Prostate gland (tissue), 2 donors: ENCODE measurements at regions not wholly inside any gene's neighbourhood (a gene's known extent, or its start where the extent isn't known, plus 50 kb on each side); places are given as distances from the start of the nearest gene placed in this dataset.

ENCODE experiments used
- POLR2A ChIP-seq: fragments of 450-650 bp; IDR thresholded peaks from one replicate; pipeline ENCODE4 v1.6.1; 2016; ENCODE audit warnings: antibody characterized with exemption, mild to moderate bottlenecking
- POLR2AphosphoS5 ChIP-seq: sonication (generic); formaldehyde crosslinking; IDR thresholded peaks from one replicate; pipeline ENCODE4 v1.6.1; 2017; ENCODE audit warnings: antibody characterized with exemption
- TF ChIP-seq, protein P1 (sequence below), 4 experiments: fragments of 200-600 bp in 2 of 4; fragments of 450-650 bp in 2 of 4; sonication (generic) in 2 of 4; IDR thresholded peaks; 1 replicate in 3 of 4; 2 replicates in 1 of 4; pipeline ENCODE4 v1.5.1; 2016 to 2019; ENCODE audit warnings: antibody characterized with exemption in 4 of 4, mild to moderate bottlenecking in 2 of 4, moderate library complexity in 2 of 4

DNA sequence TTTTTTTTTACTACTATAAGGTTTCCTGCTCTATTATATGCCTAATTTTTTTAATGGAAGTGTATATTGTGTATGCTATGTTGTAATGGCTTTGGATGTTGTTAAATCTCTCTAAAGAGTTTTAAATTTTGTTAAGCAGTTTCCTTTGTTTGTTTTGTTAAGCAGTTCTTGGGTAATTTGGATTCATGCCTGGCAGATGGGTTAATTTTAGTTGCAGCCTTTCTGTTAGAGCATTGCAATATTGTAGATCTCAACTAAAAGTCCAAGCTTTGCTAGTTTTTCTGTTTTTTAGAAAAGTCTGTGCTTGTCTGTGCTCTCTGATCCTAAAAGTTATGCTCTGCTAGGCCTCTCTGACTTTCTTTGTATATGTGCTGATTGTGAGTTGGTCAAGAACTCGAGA is 1229.0 kb upstream of the NRXN1 start:
- TF ChIP-seq, protein P1, sequence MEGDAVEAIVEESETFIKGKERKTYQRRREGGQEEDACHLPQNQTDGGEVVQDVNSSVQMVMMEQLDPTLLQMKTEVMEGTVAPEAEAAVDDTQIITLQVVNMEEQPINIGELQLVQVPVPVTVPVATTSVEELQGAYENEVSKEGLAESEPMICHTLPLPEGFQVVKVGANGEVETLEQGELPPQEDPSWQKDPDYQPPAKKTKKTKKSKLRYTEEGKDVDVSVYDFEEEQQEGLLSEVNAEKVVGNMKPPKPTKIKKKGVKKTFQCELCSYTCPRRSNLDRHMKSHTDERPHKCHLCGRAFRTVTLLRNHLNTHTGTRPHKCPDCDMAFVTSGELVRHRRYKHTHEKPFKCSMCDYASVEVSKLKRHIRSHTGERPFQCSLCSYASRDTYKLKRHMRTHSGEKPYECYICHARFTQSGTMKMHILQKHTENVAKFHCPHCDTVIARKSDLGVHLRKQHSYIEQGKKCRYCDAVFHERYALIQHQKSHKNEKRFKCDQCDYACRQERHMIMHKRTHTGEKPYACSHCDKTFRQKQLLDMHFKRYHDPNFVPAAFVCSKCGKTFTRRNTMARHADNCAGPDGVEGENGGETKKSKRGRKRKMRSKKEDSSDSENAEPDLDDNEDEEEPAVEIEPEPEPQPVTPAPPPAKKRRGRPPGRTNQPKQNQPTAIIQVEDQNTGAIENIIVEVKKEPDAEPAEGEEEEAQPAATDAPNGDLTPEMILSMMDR (IDR thresholded peaks at IDR 0.05) = no peak
- no peak for TF ChIP-seq POLR2A
- no peak for TF ChIP-seq POLR2AphosphoS5
